Stimulated activated CD8-positive, alpha-beta memory T cell treated with anti-CD3 and anti-CD28 coated beads, Interleukin-7, amount 100 ng/mL, for 4 hours (primary cell): ENCODE measurements at regions not wholly inside any gene's neighbourhood (a gene's known extent, or its start where the extent isn't known, plus 50 kb on each side); places are given as distances from the start of the nearest gene placed in this dataset.

Experiments used
- DNase-seq, 2 donors: peaks; one replicate each; pipeline ENCODE4 v3.0.0-alpha.2; 2020; ENCODE audit warnings: low read depth in 2 of 2

GRCh38 chr1:112219267-112219666 is 176.7 kb upstream of the CTTNBP2NL start:
- DNase-seq = no peak

DNA sequence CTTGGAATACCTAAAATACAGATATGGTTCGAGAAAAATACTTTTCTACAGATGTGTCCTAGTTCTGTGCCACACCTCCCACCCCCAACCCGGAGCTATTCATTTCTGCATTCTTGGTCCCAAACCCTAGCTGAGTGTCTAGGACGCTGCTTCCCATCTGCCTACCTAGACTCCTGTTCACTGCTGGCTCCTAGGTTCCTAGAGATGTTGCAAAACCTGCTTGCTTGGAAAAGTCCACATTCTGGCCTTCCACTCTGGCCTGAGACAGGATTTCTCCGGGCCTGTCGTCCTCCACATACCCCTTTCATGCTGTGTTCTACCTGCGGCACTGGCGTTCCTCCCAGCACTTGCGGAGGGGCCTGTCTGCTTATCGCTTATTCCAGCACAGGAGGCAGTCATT is 165.8 kb upstream of the CTTNBP2NL start:
- no peak for DNase-seq

DNA sequence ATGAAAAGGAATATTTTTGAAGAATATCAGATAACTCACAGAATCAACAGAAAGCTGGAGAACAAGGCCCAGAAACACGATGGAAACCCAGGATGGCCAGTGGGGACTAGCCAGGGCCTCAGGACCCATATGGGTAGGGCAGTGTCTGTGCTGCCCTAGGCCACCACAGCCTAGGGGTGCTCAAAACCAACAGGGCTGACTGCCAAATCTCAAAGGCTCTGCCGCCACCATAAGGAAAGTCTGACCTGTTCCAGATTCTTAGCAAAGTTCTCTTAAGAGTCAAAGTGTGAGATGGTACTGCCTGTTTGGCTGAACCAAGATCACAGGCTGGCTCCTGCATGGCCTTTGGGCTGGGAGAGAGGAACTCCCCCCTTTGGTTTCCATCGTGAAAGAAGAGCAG is 164.7 kb upstream of the CTTNBP2NL start:
- no peak for DNase-seq

DNA sequence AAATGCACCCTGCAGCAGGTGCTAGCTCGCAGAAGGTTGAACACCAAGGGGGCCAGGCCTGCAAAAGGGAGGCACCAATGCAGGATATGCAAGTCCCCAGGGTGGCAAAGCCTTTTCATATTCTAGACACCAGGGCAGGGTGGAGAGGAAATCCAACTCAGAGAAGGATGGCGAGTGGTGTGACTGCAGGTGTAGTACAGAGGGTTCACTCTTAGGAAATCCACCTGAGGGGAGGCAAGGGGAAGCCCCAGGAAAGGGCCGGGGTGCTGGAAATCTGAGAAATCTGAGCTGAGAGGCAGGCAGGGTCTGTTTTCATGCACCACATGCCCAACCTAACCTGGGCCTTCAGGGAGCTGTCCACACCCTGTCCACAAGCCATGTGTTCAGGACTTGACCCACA is 163.2 kb upstream of the CTTNBP2NL start:
- DNase-seq = no peak

- no peak for DNase-seq
These were observed 161.3 kb upstream of the CTTNBP2NL start for GRCh38 chr1:112234710-112235109.

DNA sequence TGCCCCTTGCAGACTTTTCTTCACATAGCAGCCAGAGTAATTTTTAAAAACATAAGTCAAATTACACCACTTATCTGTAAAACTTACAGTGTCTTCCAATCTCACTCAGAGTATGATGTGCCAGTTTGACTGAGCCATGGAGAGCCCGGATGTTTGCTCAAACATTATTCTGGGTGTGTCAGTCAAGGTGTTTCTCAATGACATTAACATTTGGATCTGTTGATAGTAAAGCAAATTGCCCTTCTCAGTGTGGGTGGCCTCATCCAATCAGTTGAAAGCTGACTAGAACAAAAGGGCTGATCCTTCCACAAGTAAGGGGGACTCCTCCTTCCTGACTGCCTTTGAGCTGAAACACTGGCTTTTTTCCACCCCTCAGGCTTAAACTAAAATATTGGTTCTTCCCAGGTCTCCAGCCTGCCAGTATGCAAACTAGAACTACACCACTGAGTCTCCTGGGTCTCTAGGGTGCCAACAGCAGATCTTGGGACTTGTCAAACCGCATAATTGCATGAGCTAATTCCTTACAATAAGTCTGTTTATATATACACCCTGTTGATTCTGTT is 157.9 kb upstream of the CTTNBP2NL start:
- DNase-seq = no peak

- no peak for DNase-seq
These were observed 156.2 kb upstream of the CTTNBP2NL start for GRCh38 chr1:112239683-112240330.

DNA sequence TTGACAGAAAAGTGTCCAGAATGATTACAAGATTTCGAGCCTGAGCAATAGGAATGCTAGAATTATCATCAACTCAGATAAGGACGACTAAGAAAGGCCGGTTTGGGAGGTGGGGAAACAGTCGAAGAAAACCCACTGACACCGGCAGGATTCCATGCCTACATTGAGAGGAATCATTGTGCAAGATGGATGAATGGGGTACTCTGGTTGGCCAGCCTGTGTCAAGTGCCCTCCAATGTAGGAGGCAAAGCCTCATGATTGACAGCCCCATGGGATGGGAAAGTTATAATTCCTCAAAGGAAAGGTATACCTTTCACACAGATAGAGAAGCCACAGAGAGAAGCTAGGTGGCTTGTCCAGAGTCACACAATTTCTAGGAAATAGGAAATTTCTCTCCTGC is 153.5 kb upstream of the CTTNBP2NL start:
- no peak for DNase-seq

GRCh38 chr1:112244131-112244530 is 151.9 kb upstream of the CTTNBP2NL start:
- no peak for DNase-seq

- DNase-seq = no peak
These were observed 150.9 kb upstream of the CTTNBP2NL start for GRCh38 chr1:112245114-112245513.

DNA sequence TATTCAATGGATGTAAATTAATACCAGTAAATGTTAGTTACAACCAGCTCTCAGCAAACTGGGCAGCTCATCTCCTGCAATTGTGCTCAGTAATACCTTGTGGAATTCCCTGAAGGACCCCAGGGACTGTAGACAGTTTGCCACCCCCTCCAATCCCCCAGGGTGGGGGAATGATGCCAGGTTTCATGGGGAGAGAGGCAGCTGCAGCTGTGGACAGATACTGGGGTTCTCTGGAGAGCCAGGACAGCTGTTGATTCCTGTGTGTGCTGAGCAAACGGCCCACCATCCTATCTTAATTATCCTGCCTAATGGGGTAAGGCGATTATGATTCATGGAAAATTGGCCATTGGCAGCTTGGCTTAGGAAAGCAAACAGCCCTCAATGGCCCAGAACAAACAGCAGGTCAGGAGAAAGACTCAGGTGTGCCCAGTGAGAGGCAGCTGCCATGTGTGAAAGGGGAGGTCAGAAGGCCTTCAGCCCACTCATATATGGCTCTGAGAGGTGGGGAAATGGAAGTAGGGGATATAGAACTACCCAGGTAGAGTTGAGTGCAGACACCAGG is 148.9 kb upstream of the CTTNBP2NL start:
- DNase-seq = no peak

- no peak for DNase-seq
These were observed 148.1 kb upstream of the CTTNBP2NL start for GRCh38 chr1:112247961-112248360.

DNA sequence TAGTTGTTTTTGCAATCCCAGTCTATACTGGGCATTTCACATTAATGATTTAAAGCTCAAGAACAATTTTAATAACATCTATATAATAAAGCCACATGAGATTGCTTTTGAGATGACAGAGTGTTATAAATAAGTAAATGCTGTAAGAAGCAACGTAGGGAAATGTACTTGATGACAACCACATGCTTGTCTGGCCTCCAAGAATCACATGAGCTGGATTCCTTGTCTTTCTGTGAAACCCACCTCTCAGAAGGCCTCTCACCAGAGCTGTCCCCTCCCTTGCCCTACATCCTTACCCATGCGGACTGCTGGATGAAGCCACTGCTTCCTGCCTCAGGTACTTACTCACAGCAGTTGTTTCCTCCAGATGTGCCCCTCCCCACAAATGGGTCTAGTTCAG is 145.1 kb upstream of the CTTNBP2NL start:
- DNase-seq = no peak

- no peak for DNase-seq
These were observed 144.1 kb upstream of the CTTNBP2NL start for GRCh38 chr1:112251766-112252506.

DNA sequence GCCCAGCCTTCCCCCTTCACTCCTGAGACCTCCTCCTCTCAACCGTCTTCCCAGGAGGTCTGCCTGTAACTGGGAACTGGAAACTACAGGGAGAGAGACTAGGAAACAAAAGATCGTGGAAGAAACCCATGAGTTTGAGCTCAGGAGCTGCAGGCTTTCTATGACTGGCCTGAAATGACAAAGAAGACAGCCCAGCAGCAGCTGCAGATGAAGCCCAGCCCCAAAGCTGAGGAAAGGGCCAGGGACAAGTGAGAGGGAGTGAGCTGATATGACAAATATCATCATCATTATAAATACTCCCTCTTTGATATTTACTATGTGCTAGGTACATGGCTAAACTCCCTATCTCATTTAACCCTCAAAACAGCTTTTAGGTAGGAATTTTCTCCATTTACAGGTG is 142.6 kb upstream of the CTTNBP2NL start:
- no peak for DNase-seq

DNA sequence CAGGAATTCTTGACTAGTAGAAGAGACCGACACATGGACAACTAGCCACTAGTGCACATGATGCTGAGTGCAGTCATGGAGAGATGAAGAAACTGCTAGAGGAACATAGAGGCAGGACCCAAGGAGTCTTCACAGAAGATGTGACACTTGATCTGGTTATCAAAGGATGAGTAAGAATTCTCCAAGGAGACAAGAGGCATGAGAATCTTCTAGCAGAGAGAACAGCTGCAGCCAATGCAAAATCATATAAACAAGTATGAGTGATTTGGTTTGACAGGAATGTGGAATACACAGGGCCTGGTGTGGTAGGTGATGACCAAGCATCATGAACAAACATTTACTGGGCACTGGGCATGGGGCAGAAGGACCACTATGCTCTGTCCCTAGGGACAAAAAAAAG is 140.9 kb upstream of the CTTNBP2NL start:
- DNase-seq = no peak

- DNase-seq = no peak
These were observed 139.6 kb upstream of the CTTNBP2NL start for GRCh38 chr1:112256411-112256810.

DNA sequence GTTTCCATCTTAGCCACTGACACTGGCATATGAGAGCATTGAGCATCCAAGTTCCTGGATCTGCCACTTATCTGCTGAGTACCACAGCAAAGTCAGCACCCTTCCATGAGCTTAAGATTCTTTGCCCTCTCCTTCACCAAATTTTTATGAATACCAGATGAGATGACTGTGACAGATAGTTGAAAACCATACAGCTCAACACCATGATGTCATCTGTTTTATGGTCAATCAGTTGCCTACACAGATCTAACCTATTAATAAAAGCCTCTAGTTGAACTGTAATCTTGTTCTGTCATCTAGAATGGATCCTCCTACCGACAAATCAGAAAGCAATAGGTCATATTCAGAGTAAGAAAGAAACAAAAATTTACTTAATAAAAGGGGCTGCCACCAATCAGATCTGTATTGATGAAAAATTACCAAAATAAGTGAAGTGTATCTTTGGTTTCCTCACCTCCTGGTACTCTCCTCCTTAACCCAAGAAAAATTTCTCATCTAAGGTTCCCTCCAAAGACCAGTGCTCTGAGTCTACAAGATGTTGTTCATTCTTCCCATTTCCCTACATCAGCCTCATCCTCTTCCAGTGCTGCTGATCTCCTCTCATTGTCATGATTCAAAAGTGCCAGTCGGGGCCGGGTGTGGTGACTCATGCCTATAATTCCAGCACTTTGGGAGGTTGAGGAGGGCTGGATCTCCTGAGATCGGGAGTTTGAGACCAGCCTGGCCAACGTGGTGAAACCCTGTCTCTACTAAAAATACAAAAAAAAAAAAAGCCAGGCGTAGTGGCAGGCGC is 138.8 kb upstream of the CTTNBP2NL start:
- no peak for DNase-seq

- no peak for DNase-seq
These were observed 135.3 kb upstream of the CTTNBP2NL start for GRCh38 chr1:112260699-112261098.

DNA sequence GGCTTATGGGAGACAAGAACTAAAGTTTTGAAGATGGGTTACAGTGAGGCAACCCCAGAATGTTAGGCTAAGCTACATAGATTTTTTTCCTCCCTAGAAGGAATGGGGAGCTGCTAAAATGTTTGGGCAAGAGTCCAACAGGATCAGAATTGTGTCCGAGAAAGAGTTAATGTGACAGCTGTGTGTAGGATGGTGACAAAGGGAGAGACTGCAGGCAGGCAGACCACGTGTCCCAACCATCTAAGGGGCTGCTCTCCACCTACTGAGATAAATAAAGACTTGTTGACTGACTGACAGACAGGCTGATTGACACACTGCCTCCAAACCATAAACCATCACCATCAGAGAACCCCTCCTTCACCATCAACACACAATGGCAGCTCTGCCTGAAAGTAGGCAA is 133.7 kb upstream of the CTTNBP2NL start:
- DNase-seq = no peak

DNA sequence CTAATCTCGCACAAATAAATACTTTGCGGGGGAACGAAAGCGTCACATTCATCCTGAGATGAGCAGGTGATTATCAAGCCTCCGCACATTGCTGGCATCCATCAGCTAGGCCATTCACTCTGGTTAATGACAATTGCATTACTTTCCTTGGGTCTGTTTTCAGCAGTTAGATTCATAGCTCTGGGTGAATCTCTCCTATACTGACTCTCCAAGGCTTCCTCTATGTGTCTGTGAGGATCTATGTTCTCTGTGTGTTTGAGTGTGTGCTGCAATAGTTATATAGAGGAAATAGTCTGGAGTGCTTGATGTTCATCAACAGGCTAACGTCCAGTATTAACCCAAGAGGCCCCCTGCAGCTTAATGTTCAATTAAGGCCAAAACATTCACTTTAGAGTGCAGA is 133.0 kb upstream of the CTTNBP2NL start:
- DNase-seq = no peak

DNA sequence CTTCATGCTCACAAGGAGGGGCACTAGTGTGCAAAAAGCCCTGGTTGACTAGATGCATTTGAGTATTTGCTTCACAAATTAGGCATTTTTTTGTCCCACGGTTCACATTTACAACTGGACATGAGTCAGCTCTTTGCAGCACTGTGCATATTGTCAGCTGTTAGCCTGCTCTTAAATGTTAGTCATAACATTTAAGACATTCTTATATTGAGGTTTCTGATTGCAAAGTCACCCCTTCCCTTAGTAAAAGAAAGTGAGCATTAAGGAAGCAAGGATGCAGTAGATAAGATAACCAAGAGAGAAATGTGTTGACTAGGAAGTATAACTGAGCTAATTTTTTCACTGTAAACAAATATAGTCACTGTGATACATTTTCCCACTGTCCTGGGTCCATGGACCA is 132.6 kb upstream of the CTTNBP2NL start:
- no peak for DNase-seq
